HepG2 (cell line): ENCODE measurements at regions not wholly inside any gene's neighbourhood (a gene's known extent, or its start where the extent isn't known, plus 50 kb on each side); places are given as distances from the start of the nearest gene placed in this dataset.
A peak's percentile ranks its signal among the peaks of the same experiment; 100 is the strongest.

Source experiments
- ATAC-seq: fragments of 200-7000 bp; cut with Tn5 transposase; 3 replicates; pipeline ENCODE4 v1.9.1; 2020; ENCODE audit warnings: mild to moderate bottlenecking, moderate library complexity
- BruUV-seq: library from RNA; stranded (reverse); fragments of 400-500 nt; replicated peaks from 2 replicates; lab custom pipeline; 2021; lab: Mats Ljungman, UMichigan
- CTCF ChIA-PET: fragments of 300-600 bp; formaldehyde crosslinking; extraction: SDS; loops from one replicate; lab custom pipeline; 2021; ENCODE audit warnings: low total read pairs, inconsistent platforms, low intra/inter-chr PET ratio; lab: Yijun Ruan, JAX
- POLR2A ChIA-PET: fragments of 350-600 bp; sonication (Branson Sonifier 250); formaldehyde crosslinking; loops from one replicate; lab custom pipeline; 2020; ENCODE audit warnings: antibody characterized with exemption, inconsistent platforms; lab: Yijun Ruan, JAX
- DNase-seq: peaks from one replicate; pipeline ENCODE4 v3.0.0-alpha.2; 2015; ENCODE audit warnings: low spot score
- FAIRE-seq: peaks from 3 replicates; lab custom pipeline; 2011; peaks lifted over from hg19 to GRCh38; lab: Jason Lieb, UNC
- H2AFZ ChIP-seq: one replicate; pipeline ENCODE4 v1.6.1; 2011; ENCODE audit warnings: low read length, inconsistent platforms
- H3K27ac ChIP-seq: fragments of 300-600 bp; 3 replicates; pipeline ENCODE4 v1.8.0; 2011; ENCODE audit warnings: mixed run types, mild to moderate bottlenecking, mixed read lengths, low read length, inconsistent platforms; ENCODE audit not compliant: insufficient read depth; ENCODE audit errors: extremely low read length
- H3K27me3 ChIP-seq, 2 experiments: fragments of 200-600 bp in 1 of 2; 2 replicates in 1 of 2; 3 replicates in 1 of 2; pipeline versions ENCODE4 v1.6.0 to v1.8.0; 2011; ENCODE audit warnings: low read length in 2 of 2, mild to moderate bottlenecking in 2 of 2, moderate library complexity in 2 of 2, inconsistent platforms in 1 of 2; ENCODE audit not compliant: insufficient read depth in 2 of 2, control insufficient read depth in 1 of 2
- H3K36me3 ChIP-seq, 2 experiments: fragments of 200-600 bp in 1 of 2; replicated peaks in 1 of 2; 2 replicates in 1 of 2; 3 replicates in 1 of 2; pipeline versions ENCODE4 v1.5.1 to v1.8.0; 2011; ENCODE audit warnings: low read length in 2 of 2, inconsistent platforms in 1 of 2; ENCODE audit not compliant: insufficient read depth in 2 of 2, control insufficient read depth in 1 of 2
- H3K4me1 ChIP-seq: 2 replicates; pipeline ENCODE4 v1.5.1; 2012; ENCODE audit warnings: low read length, inconsistent platforms; ENCODE audit not compliant: insufficient read depth
- H3K4me2 ChIP-seq: 2 replicates; pipeline ENCODE4 v1.6.0; 2011; ENCODE audit warnings: low read depth, low read length, inconsistent platforms
- H3K4me3 ChIP-seq, 3 experiments: fragments of 200-600 bp in 1 of 3; sonication (generic), shearing (Covaris generic) in 1 of 3; replicated peaks in 1 of 3; 2 replicates each; pipeline ENCODE4 v1.5.1; 2011 to 2016; ENCODE audit warnings: low read length in 3 of 3, inconsistent platforms in 2 of 3, low read depth in 2 of 3, mild to moderate bottlenecking in 2 of 3, control low read depth in 1 of 3, mixed read lengths in 1 of 3; ENCODE audit not compliant: insufficient read depth in 1 of 3
- H3K79me2 ChIP-seq: one replicate; pipeline ENCODE4 v1.6.1; 2011; ENCODE audit warnings: low read length, inconsistent platforms; ENCODE audit not compliant: insufficient read depth
- H3K9ac ChIP-seq: 2 replicates; pipeline ENCODE4 v1.6.0; 2011; ENCODE audit warnings: mild to moderate bottlenecking, low read depth, low read length, inconsistent platforms; ENCODE audit not compliant: insufficient read depth
- H3K9me3 ChIP-seq: 2 replicates; pipeline ENCODE4 v1.5.1; 2012; ENCODE audit warnings: mild to moderate bottlenecking, low read length
- H4K20me1 ChIP-seq: 2 replicates; pipeline ENCODE4 v1.6.0; 2011; ENCODE audit warnings: inconsistent platforms, mild to moderate bottlenecking, low read length, moderate library complexity; ENCODE audit not compliant: insufficient read depth
- HNF4A ChIP-seq: sonication (generic); formaldehyde crosslinking; IDR thresholded peaks from 2 replicates; pipeline ENCODE4 v1.4.0; 2020; ENCODE audit warnings: missing genetic modification reagents
- MAFF ChIP-seq: IDR thresholded peaks from 2 replicates; pipeline ENCODE4 v1.6.1; 2011; ENCODE audit warnings: low read depth, low read length, improper control_type of control experiment
- MAFK ChIP-seq, 2 experiments: IDR thresholded peaks in 1 of 2; conservative IDR thresholded peaks in 1 of 2; 2 replicates each; pipeline ENCODE4 v1.6.1; 2011; ENCODE audit warnings: improper control_type of control experiment in 2 of 2, low read length in 2 of 2
- STAT6 ChIP-seq: sonication (generic); formaldehyde crosslinking; IDR thresholded peaks from 2 replicates; pipeline ENCODE4 v1.4.0; 2020; ENCODE audit warnings: missing genetic modification reagents, mild to moderate bottlenecking, borderline replicate concordance
- ZNF629 ChIP-seq: sonication (generic); formaldehyde crosslinking; conservative IDR thresholded peaks from 2 replicates; pipeline ENCODE4 v1.5.0; 2020; ENCODE audit warnings: missing genetic modification reagents
- WGBS: methylation state at CpG from one replicate; pipeline ENCODE4 v1.1.6; 2017; ENCODE audit warnings: low lambda C conversion rate; 5-methylcytosine and 5-hydroxymethylcytosine counted together
- in situ Hi-C: cut with HindIII; loops from 2 replicates; pipeline ENCODE4 v1.10.0; 2017; ENCODE audit warnings: low pct_unique_long_range_greater_than_20kb; ENCODE audit not compliant: extremely low pct_ligation_motif_present
- intact Hi-C: fragments of 100-400 bp; cut with micrococcal nuclease; formaldehyde crosslinking; loops from one replicate; pipeline ENCODE4 v1.10.0; 2022; ENCODE audit not compliant: unreplicated experiment
- TF ChIP-seq, protein P1 (sequence below): sonication (generic); IDR thresholded peaks from 2 replicates; pipeline ENCODE4 v1.6.1; 2016; ENCODE audit warnings: low read depth, borderline replicate concordance

DNA sequence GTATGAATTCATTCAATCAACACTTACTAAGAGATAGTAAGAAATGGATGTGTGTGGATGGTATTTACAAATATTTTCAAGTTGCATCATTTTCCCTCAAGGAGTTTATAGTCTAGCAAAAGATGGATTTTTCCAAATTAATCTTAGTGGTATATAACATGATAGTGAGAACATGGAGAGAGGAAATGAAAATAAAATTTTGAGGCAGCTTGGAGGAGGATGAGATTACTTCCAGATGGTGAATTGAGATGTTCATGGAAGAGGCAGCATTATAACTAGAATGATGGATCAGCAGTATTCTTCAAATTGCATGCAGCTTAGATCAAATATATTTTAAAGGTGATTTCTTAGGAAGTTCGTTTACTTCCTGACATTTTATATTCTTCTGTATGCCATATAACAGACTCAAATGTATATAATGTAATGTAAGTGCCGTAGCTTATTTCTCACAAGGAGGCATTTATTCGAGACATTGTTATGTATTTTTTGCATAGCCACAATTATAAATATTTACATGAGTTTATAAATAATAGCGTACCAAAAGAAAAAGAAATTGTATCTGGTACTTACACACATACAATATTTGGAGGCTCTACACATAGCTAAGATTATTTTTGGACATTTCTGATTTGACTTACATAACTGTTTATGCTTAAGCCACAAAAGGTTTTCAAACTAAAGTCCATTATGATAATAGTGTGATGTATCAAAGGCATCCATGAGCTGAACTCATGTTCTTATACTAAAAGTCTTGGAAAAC, 439.4 kb downstream of the SPRY1 start:
- Histone ChIP-seq H3K9me3 (no peaks in the 10 kb centered on the region), H3K4me1 (peaks cover 13% of the 10 kb centered on the region), H3K27me3 (no peaks in the 10 kb centered on the region), H3K79me2 (no peaks in the 10 kb centered on the region), H3K27ac (no peak overlapping the region), H3K9ac (no peak overlapping the region), H2AFZ (no peak overlapping the region), H3K36me3 (no peaks in the 10 kb centered on the region), H4K20me1 (no peaks in the 10 kb centered on the region), H3K4me3 (no peak overlapping the region), H3K4me2 (no peak overlapping the region)
- in situ Hi-C loops = no loop called here
- TF ChIP-seq MAFK (conservative IDR thresholded peaks at IDR 0.05 in 1 of 2, IDR thresholded peaks at IDR 0.05 in 1 of 2; ENCODE audit: low read length in 2 of 2) = peak in 1 of 2 experiments; percentile 18; a peak in 1 of 4 replicates
- no peak for TF ChIP-seq ZNF629 (CRISPR knock-in tag)
- no TSS peak for BruUV-seq
- CTCF ChIA-PET = no interaction called here
- 92% methylated on average over 4 of the region's 4 CpGs for WGBS
- DNase-seq = no peak
- intact Hi-C loops = no loop called here
- ATAC-seq = no peak
- FAIRE-seq = no peak
- POLR2A ChIA-PET = interaction anchor here (0.6 kb wide), 1 partner anchor 13 kb away, joined by 3 read pairs; no protein-coding TSS in a partner anchor

GRCh38 chr4:123836851-123837595, 440.4 kb downstream of the SPRY1 start:
- H3K4me1 ChIP-seq = peaks cover 13% of the 10 kb centered on the region
- no peaks in the 10 kb centered on the region for H3K27me3 ChIP-seq
- no peaks in the 10 kb centered on the region for H3K9me3 ChIP-seq
- ATAC-seq (no peak), FAIRE-seq (no peak), DNase-seq (no peak)
- H2AFZ ChIP-seq = peak overlapping the region; percentile 37
- H3K36me3 ChIP-seq = no peaks in the 10 kb centered on the region
- peak overlapping the region; percentile 37 for H3K4me2 ChIP-seq
- H3K4me3 ChIP-seq = peak overlapping the region in 1 of 3 experiments; percentile 3; a peak in 1 of 6 replicates
- no peaks in the 10 kb centered on the region for H4K20me1 ChIP-seq
- in situ Hi-C loops = no loop called here
- H3K79me2 ChIP-seq = no peaks in the 10 kb centered on the region
- intact Hi-C loops = no loop called here
- no peak overlapping the region for H3K9ac ChIP-seq
- no TSS peak for BruUV-seq
- ChIA-PET CTCF (no interaction called here), POLR2A (no interaction called here)
- TF ChIP-seq, protein P1, sequence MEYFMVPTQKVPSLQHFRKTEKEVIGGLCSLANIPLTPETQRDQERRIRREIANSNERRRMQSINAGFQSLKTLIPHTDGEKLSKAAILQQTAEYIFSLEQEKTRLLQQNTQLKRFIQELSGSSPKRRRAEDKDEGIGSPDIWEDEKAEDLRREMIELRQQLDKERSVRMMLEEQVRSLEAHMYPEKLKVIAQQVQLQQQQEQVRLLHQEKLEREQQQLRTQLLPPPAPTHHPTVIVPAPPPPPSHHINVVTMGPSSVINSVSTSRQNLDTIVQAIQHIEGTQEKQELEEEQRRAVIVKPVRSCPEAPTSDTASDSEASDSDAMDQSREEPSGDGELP = peak; percentile 68
- TF ChIP-seq STAT6 (CRISPR knock-in tag) = no peak
- TF ChIP-seq MAFF = peak; percentile 74
- peak; percentile 49 for TF ChIP-seq HNF4A (CRISPR knock-in tag)
- TF ChIP-seq MAFK (conservative IDR thresholded peaks at IDR 0.05 in 1 of 2, IDR thresholded peaks at IDR 0.05 in 1 of 2; ENCODE audit: low read length in 2 of 2) = peak; percentile 69 to 79
- H3K27ac ChIP-seq = no peak overlapping the region
- 47% methylated on average over 4 of the region's 4 CpGs for WGBS
